HCEC 1CT (cell line): ENCODE measurements at regions not wholly inside any gene's neighbourhood (a gene's known extent, or its start where the extent isn't known, plus 50 kb on each side); places are given as distances from the start of the nearest gene placed in this dataset.

ENCODE experiments used
- DNase-seq: peaks from one replicate; pipeline ENCODE4 v3.0.0-alpha.2; 2017

- no peak for DNase-seq
Measured at GRCh38 chr1:63046539-63046938, 262.6 kb downstream of the ATG4C start.

GRCh38 chr1:63049135-63049534 lies 265.2 kb downstream of the ATG4C start:
- no peak for DNase-seq

- no peak for DNase-seq
Measured at GRCh38 chr1:63051356-63051755, 267.4 kb downstream of the ATG4C start.

GRCh38 chr1:63051886-63052285 lies 268.0 kb downstream of the ATG4C start:
- no peak for DNase-seq

GRCh38 chr1:63054184-63054583 lies 268.2 kb upstream of the FOXD3 start:
- no peak for DNase-seq

- DNase-seq = no peak
Measured at GRCh38 chr1:63063367-63063766, 259.0 kb upstream of the FOXD3 start.

- DNase-seq = no peak
Measured at GRCh38 chr1:63064135-63064534, 258.2 kb upstream of the FOXD3 start.

GRCh38 chr1:63068626-63069025 lies 253.7 kb upstream of the FOXD3 start:
- peak; percentile 14 for DNase-seq

GRCh38 chr1:63069214-63069613 lies 253.2 kb upstream of the FOXD3 start:
- DNase-seq = no peak

- DNase-seq = no peak
Measured at GRCh38 chr1:63073309-63074306, 248.8 kb upstream of the FOXD3 start.

GRCh38 chr1:63074321-63074720 lies 248.0 kb upstream of the FOXD3 start:
- no peak for DNase-seq

GRCh38 chr1:63082766-63083165 lies 239.6 kb upstream of the FOXD3 start:
- no peak for DNase-seq

- DNase-seq = no peak
Measured at GRCh38 chr1:63087966-63088365, 234.4 kb upstream of the FOXD3 start.

GRCh38 chr1:63099188-63099587 lies 223.2 kb upstream of the FOXD3 start:
- DNase-seq = no peak

- no peak for DNase-seq
Measured at GRCh38 chr1:63101336-63101735, 221.0 kb upstream of the FOXD3 start.

- DNase-seq = no peak
Measured at GRCh38 chr1:63103682-63104081, 218.7 kb upstream of the FOXD3 start.

- DNase-seq = no peak
Measured at GRCh38 chr1:63107066-63107465, 215.3 kb upstream of the FOXD3 start.

- DNase-seq = no peak
Measured at GRCh38 chr1:63108206-63108605, 214.2 kb upstream of the FOXD3 start.

- peak; percentile 71 for DNase-seq
Measured at GRCh38 chr1:63112155-63112900, 210.0 kb upstream of the FOXD3 start.

GRCh38 chr1:63115527-63115926 lies 206.8 kb upstream of the FOXD3 start:
- no peak for DNase-seq

- DNase-seq = peak; percentile 54
Measured at GRCh38 chr1:63116016-63116415, 206.4 kb upstream of the FOXD3 start.

GRCh38 chr1:63119575-63120155 lies 202.7 kb upstream of the FOXD3 start:
- no peak for DNase-seq

GRCh38 chr1:63122079-63122478 lies 200.3 kb upstream of the FOXD3 start:
- no peak for DNase-seq
